Panc1 (cell line): ENCODE measurements at regions not wholly inside any gene's neighbourhood (a gene's known extent, or its start where the extent isn't known, plus 50 kb on each side); places are given as distances from the start of the nearest gene placed in this dataset.

ENCODE experiments used
- ATAC-seq: fragments of 200-7000 bp; cut with Tn5 transposase; 2 replicates; pipeline ENCODE4 v1.9.1; 2020; ENCODE audit warnings: mild to moderate bottlenecking, moderate library complexity
- BruUV-seq: library from RNA; stranded (reverse); fragments of 400-500 nt; replicated peaks from 2 replicates; lab custom pipeline; 2021; lab: Mats Ljungman, UMichigan
- CTCF ChIA-PET: fragments of 300-600 bp; sonication (Branson Sonifier 250); formaldehyde crosslinking; loops from one replicate; lab custom pipeline; 2022; ENCODE audit warnings: antibody characterized with exemption; lab: Charles Lee
- POLR2A ChIA-PET: fragments of 300-600 bp; sonication (Branson Sonifier 250); formaldehyde crosslinking; loops from one replicate; lab custom pipeline; 2022; ENCODE audit warnings: antibody characterized with exemption; lab: Charles Lee
- DNase-seq: peaks from one replicate; pipeline ENCODE4 v3.0.0-alpha.2; 2010; ENCODE audit warnings: low read depth, low spot score
- H3K27ac ChIP-seq: 2 replicates; pipeline ENCODE4 v1.5.1; 2011; ENCODE audit warnings: mild to moderate bottlenecking, low read length, inconsistent platforms
- H3K27me3 ChIP-seq: fragments of 200-500 bp; sonication (Bioruptor generic); 2 replicates; pipeline ENCODE4 v1.6.0; 2014; ENCODE audit warnings: low read length, inconsistent platforms; ENCODE audit not compliant: control insufficient read depth, insufficient read depth
- H3K36me3 ChIP-seq: fragments of 200-500 bp; sonication (Bioruptor generic); 2 replicates; pipeline ENCODE4 v1.5.1; 2014; ENCODE audit warnings: inconsistent platforms, mild to moderate bottlenecking, low read length, moderate library complexity; ENCODE audit not compliant: control insufficient read depth, insufficient read depth
- H3K4me1 ChIP-seq: 2 replicates; pipeline ENCODE4 v1.5.1; 2011; ENCODE audit warnings: inconsistent platforms, mild to moderate bottlenecking, low read length, moderate library complexity; ENCODE audit not compliant: control insufficient read depth, insufficient read depth
- H3K4me3 ChIP-seq, 2 experiments: 2 replicates each; pipeline ENCODE4 v1.5.1; 2011 to 2012; ENCODE audit warnings: low read depth in 2 of 2, low read length in 2 of 2, mild to moderate bottlenecking in 2 of 2, inconsistent platforms in 1 of 2, moderate library complexity in 1 of 2
- H3K9me3 ChIP-seq: fragments of 200-500 bp; sonication (Bioruptor generic); 2 replicates; pipeline ENCODE4 v1.5.1; 2014; ENCODE audit warnings: low read depth, mild to moderate bottlenecking, inconsistent platforms, low read length, moderate library complexity; ENCODE audit not compliant: control insufficient read depth, insufficient read depth
- POLR2AphosphoS5 ChIP-seq: IDR thresholded peaks from 2 replicates; pipeline ENCODE4 v1.6.1; 2012; ENCODE audit warnings: mild to moderate bottlenecking, low read depth, low read length, moderate library complexity
- SIN3A ChIP-seq: IDR thresholded peaks from 2 replicates; pipeline ENCODE4 v1.6.1; 2012; ENCODE audit warnings: low read depth, mild to moderate bottlenecking, low read length, moderate library complexity, borderline replicate concordance; ENCODE audit not compliant: insufficient read depth
- TCF7L2 ChIP-seq: IDR thresholded peaks from 2 replicates; pipeline ENCODE4 v1.6.1; 2011; ENCODE audit warnings: mild to moderate bottlenecking, low read depth, low read length, inconsistent platforms
- in situ Hi-C: cut with HindIII; loops from 2 replicates; pipeline ENCODE4 v1.10.0; 2016; ENCODE audit warnings: low sequenced_read_pairs, low pct_unique_long_range_greater_than_20kb
- intact Hi-C: fragments of 100-400 bp; cut with micrococcal nuclease; formaldehyde crosslinking; loops from one replicate; pipeline ENCODE4 v1.10.0; 2022; ENCODE audit not compliant: unreplicated experiment
- TF ChIP-seq, protein P1 (sequence below): fragments of 450-650 bp; IDR thresholded peaks from 2 replicates; pipeline ENCODE4 v1.5.1; 2017; ENCODE audit warnings: mild to moderate bottlenecking
- TF ChIP-seq, protein P2 (sequence below), 2 experiments: IDR thresholded peaks; 2 replicates each; pipeline ENCODE4 v1.6.1; 2011 to 2012; ENCODE audit warnings: low read depth in 2 of 2, control low read depth in 1 of 2, low read length in 1 of 2, mild to moderate bottlenecking in 1 of 2, moderate library complexity in 1 of 2; ENCODE audit not compliant: insufficient read depth in 1 of 2

DNA sequence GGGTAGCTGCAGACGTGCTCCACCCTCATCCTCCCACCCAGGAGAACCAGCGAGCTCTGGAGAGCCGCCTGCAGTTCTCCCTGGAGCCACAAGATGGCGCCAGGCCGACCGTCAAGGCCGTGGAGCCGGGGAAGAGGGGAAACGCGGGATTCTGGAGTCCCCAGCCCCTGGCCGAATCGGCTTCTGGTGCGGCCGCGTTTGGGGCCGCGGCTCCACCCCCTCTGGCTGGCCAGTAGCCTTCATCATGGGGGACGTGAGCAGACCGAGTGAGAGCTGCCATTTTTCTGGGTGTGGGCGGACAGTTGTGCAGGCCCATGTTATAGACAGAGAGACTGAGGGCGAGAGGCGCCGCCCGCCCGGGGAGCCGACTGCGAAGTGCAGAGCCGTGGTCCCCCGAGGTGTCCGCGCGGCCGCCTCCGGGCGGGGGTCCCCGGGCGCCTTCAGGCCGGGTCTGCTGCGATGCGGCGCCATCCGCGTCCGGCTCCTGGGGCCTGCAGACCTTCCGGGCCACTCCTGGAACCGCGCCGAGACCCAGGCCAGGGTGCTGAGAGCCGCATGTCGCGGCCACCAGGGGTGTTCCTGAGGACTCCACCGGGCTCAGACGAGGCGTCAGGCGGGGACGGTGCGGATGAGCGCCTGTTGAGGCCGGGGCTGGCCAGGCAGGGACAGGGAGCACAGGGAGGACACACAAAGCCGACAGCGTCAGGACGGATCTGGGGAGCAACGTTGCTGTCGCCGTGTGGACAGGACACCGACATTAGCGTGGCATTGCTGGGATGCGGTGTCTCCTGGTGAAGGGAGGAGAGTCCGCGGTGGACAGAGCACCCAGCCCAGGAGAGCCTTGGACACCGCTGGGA is 418.2 kb upstream of the HS6ST1 start:
- BruUV-seq, result no TSS peak
- TF ChIP-seq, protein P1, sequence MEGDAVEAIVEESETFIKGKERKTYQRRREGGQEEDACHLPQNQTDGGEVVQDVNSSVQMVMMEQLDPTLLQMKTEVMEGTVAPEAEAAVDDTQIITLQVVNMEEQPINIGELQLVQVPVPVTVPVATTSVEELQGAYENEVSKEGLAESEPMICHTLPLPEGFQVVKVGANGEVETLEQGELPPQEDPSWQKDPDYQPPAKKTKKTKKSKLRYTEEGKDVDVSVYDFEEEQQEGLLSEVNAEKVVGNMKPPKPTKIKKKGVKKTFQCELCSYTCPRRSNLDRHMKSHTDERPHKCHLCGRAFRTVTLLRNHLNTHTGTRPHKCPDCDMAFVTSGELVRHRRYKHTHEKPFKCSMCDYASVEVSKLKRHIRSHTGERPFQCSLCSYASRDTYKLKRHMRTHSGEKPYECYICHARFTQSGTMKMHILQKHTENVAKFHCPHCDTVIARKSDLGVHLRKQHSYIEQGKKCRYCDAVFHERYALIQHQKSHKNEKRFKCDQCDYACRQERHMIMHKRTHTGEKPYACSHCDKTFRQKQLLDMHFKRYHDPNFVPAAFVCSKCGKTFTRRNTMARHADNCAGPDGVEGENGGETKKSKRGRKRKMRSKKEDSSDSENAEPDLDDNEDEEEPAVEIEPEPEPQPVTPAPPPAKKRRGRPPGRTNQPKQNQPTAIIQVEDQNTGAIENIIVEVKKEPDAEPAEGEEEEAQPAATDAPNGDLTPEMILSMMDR, result peak; percentile 98
- TF ChIP-seq TCF7L2, result no peak
- Histone ChIP-seq H3K4me1 (no peaks in the 10 kb centered on the region), H3K4me3 (peak overlapping the region; percentile 15 to 33; a peak in 1 of 4 replicates), H3K27me3 (no peaks in the 10 kb centered on the region), H3K27ac (no peak overlapping the region), H3K9me3 (no peaks in the 10 kb centered on the region), H3K36me3 (no peaks in the 10 kb centered on the region)
- DNase-seq (peak; percentile 12), ATAC-seq (peak; percentile 89)
- CTCF ChIA-PET, result interaction anchor here (0.6 to 1.0 kb wide), 4 partner anchors 23 to 726 kb away, joined by 3 to 5 read pairs (median 3); no protein-coding TSS in a partner anchor
- in situ Hi-C loops (no loop called here), intact Hi-C loops (loop anchor here (10.0 kb wide), 1 partner anchor 1188 kb away; no protein-coding TSS in a partner anchor)
- POLR2A ChIA-PET, result no interaction called here

DNA sequence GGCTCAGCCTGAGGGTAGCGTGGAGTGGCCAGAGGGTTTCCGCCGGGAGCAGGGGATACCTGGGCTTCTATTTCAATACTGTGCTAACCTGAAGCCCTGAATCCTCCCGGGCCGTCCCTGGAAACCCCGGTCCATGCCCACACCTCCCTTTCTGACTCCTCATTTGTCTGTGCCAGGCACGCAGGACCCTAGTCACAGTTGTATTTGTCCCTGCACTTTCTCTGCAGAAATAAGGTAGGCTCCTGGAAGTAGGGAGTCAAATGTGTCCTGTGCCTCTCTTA is 418.8 kb upstream of the HS6ST1 start:
- no peak overlapping the region for H3K27ac ChIP-seq
- H3K9me3 ChIP-seq, result no peaks in the 10 kb centered on the region
- BruUV-seq, result no TSS peak
- ChIA-PET CTCF (no interaction called here), POLR2A (no interaction called here)
- no peaks in the 10 kb centered on the region for H3K4me1 ChIP-seq
- in situ Hi-C loops (no loop called here), intact Hi-C loops (loop anchor here (10.0 kb wide), 1 partner anchor 1187 kb away; no protein-coding TSS in a partner anchor)
- DNase-seq (no peak), ATAC-seq (no peak)
- no peaks in the 10 kb centered on the region for H3K36me3 ChIP-seq
- no peaks in the 10 kb centered on the region for H3K27me3 ChIP-seq
- TF ChIP-seq, protein P2, sequence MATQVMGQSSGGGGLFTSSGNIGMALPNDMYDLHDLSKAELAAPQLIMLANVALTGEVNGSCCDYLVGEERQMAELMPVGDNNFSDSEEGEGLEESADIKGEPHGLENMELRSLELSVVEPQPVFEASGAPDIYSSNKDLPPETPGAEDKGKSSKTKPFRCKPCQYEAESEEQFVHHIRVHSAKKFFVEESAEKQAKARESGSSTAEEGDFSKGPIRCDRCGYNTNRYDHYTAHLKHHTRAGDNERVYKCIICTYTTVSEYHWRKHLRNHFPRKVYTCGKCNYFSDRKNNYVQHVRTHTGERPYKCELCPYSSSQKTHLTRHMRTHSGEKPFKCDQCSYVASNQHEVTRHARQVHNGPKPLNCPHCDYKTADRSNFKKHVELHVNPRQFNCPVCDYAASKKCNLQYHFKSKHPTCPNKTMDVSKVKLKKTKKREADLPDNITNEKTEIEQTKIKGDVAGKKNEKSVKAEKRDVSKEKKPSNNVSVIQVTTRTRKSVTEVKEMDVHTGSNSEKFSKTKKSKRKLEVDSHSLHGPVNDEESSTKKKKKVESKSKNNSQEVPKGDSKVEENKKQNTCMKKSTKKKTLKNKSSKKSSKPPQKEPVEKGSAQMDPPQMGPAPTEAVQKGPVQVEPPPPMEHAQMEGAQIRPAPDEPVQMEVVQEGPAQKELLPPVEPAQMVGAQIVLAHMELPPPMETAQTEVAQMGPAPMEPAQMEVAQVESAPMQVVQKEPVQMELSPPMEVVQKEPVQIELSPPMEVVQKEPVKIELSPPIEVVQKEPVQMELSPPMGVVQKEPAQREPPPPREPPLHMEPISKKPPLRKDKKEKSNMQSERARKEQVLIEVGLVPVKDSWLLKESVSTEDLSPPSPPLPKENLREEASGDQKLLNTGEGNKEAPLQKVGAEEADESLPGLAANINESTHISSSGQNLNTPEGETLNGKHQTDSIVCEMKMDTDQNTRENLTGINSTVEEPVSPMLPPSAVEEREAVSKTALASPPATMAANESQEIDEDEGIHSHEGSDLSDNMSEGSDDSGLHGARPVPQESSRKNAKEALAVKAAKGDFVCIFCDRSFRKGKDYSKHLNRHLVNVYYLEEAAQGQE (IDR thresholded peaks at IDR 0.05; ENCODE audit: insufficient read depth in 1 of 2, low read depth in 2 of 2, low read length in 1 of 2), result no peak
- TF ChIP-seq TCF7L2 (no peak), POLR2AphosphoS5 (no peak), SIN3A (no peak)
- TF ChIP-seq, protein P1, result no peak
- no peak overlapping the region for H3K4me3 ChIP-seq
